Type B pancreatic cell (in vitro differentiated cells): ENCODE measurements at regions not wholly inside any gene's neighbourhood (a gene's known extent, or its start where the extent isn't known, plus 50 kb on each side); places are given as distances from the start of the nearest gene placed in this dataset.

Experiments used
- DNase-seq: peaks from one replicate; pipeline ENCODE4 v3.0.0; 2021; ENCODE audit warnings: mixed read lengths; ENCODE audit not compliant: unreplicated experiment; ENCODE audit errors: extremely low spot score
- H3K27ac Mint-ChIP-seq: 2 replicates; pipeline ENCODE4 v1.8.0; 2021; ENCODE audit warnings: mild to moderate bottlenecking, mixed read lengths
- H3K27me3 Mint-ChIP-seq: 2 replicates; pipeline ENCODE4 v1.8.0; 2021; ENCODE audit warnings: mixed read lengths
- H3K36me3 Mint-ChIP-seq: 2 replicates; pipeline ENCODE4 v1.8.0; 2021; ENCODE audit warnings: mixed read lengths
- H3K4me1 Mint-ChIP-seq: one replicate; pipeline ENCODE4 v1.8.0; 2021; ENCODE audit warnings: mixed read lengths; ENCODE audit not compliant: unreplicated experiment
- H3K4me3 Mint-ChIP-seq: 2 replicates; pipeline ENCODE4 v1.8.0; 2021; ENCODE audit warnings: mild to moderate bottlenecking, mixed read lengths
- H3K9me3 Mint-ChIP-seq: 2 replicates; pipeline ENCODE4 v1.8.0; 2021; ENCODE audit warnings: mixed read lengths
- CTCF ChIP-seq: fragments of 200-600 bp; sonication (generic); conservative IDR thresholded peaks from 2 replicates; pipeline ENCODE4 v1.5.0; 2021; ENCODE audit warnings: antibody characterized with exemption, mild to moderate bottlenecking

DNA sequence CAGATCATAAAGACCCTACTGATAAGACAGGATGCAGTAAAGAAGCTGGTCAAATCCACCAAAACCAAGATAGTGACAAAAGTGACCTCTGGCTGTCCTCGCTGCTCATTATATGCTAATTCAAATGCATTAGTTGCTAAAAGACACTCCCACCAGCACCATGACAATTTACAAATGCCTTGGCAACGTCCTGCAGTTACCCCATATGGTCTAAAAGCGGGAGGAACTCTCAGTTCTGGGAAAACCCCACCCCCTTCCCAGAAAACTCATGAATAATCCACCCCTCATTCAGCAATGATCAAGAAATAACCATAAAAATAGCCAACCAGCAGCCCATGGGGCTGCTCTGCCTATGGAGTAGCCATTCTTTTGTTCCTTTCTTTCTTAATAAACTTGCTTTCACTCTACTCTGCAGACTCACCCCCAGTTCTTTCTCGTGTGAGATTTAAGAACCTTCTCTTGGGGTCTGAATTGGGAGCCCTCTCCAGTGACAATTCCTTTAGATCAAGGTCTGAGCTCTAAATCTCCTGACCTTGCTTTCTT is 217.1 kb upstream of the STS start:
- Mint-ChIP-seq H3K4me1 (no peaks in the 10 kb centered on the region), H3K4me3 (no peak overlapping the region)

DNA sequence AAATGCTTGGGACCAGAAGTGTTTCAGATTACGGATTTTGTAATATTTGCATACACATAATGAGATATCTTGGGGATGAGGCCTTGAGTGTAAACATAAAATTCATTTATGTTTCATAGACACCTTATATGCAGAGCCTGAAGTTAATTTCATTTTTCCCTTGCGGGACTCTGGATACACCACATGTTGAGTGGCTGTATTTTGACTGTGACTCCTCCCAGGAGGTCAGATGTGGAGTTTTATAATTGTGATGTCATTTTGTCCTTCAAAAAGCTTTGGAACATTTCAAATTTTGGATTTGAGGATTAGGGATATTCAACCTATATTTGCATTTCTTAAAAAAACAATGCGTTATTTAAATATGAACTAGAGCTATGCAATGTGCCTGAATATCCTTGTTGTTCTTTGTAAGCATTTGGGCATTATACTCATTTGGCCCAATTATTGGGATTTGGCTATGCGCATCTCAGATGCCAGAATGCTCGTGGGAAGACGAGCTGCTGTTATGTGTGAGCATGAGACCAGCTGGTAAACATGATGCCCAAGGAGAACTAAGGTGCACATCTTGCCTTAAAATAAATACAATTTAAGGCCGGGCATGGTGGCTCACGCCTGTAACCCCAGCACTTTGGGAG is 223.0 kb upstream of the STS start:
- no peak for TF ChIP-seq CTCF
- Mint-ChIP-seq H3K27ac (no peak overlapping the region), H3K27me3 (no peaks in the 10 kb centered on the region), H3K4me1 (no peaks in the 10 kb centered on the region), H3K9me3 (no peaks in the 10 kb centered on the region), H3K4me3 (no peak overlapping the region), H3K36me3 (no peaks in the 10 kb centered on the region)
- no peak for DNase-seq

More for the DNA sequence above, 217.1 kb upstream of the STS start:
- Mint-ChIP-seq H3K36me3 (no peaks in the 10 kb centered on the region), H3K27ac (no peak overlapping the region), H3K27me3 (peaks cover 8% of the 10 kb centered on the region), H3K9me3 (no peaks in the 10 kb centered on the region)
- DNase-seq: no peak
- no peak for TF ChIP-seq CTCF

DNA sequence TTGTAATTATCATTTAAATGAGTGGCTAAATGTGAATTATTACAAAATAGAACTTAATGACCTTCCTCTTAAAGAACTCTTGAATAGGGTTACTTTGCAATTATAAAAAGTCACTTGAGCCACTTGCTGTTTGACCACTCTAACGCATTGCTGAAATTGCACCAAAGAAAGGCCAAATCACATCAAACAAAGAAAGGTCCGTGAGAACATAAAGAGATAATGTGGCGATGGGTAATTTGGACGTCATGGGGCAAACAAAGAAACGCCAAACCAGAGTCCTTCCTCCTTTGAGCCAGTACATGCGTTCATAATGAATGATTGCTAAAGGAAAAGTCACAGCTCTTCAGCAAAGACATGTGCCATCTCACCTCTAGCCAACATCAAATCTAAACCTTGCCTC is 229.8 kb upstream of the STS start:
- Mint-ChIP-seq H3K4me1 (no peaks in the 10 kb centered on the region), H3K27ac (no peak overlapping the region), H3K27me3 (no peaks in the 10 kb centered on the region), H3K36me3 (no peaks in the 10 kb centered on the region), H3K9me3 (peaks cover 4% of the 10 kb centered on the region), H3K4me3 (no peak overlapping the region)
- DNase-seq: no peak
- TF ChIP-seq CTCF: no peak

- H3K36me3 Mint-ChIP-seq: no peaks in the 10 kb centered on the region
- H3K9me3 Mint-ChIP-seq: no peaks in the 10 kb centered on the region
- no peaks in the 10 kb centered on the region for H3K27me3 Mint-ChIP-seq
- TF ChIP-seq CTCF: no peak
- no peak overlapping the region for H3K27ac Mint-ChIP-seq
- no peak overlapping the region for H3K4me3 Mint-ChIP-seq
- H3K4me1 Mint-ChIP-seq: no peaks in the 10 kb centered on the region
- DNase-seq: no peak
These were observed 237.3 kb upstream of the STS start for GRCh38 chrX:6910218-6910617.

- Mint-ChIP-seq H3K27ac (no peak overlapping the region), H3K36me3 (no peaks in the 10 kb centered on the region), H3K27me3 (no peaks in the 10 kb centered on the region), H3K4me3 (no peak overlapping the region), H3K9me3 (no peaks in the 10 kb centered on the region), H3K4me1 (no peaks in the 10 kb centered on the region)
- no peak for TF ChIP-seq CTCF
- no peak for DNase-seq
These were observed 238.1 kb upstream of the STS start for GRCh38 chrX:6909396-6909795.

- H3K4me3 Mint-ChIP-seq: no peak overlapping the region
- no peak for DNase-seq
- no peaks in the 10 kb centered on the region for H3K36me3 Mint-ChIP-seq
- H3K9me3 Mint-ChIP-seq: no peaks in the 10 kb centered on the region
- no peak for TF ChIP-seq CTCF
- no peak overlapping the region for H3K27ac Mint-ChIP-seq
- H3K27me3 Mint-ChIP-seq: no peaks in the 10 kb centered on the region
- H3K4me1 Mint-ChIP-seq: no peaks in the 10 kb centered on the region
These were observed 240.9 kb upstream of the STS start for GRCh38 chrX:6906608-6907007.
